Lung (tissue), 11 donors: ENCODE measurements at regions not wholly inside any gene's neighbourhood (a gene's known extent, or its start where the extent isn't known, plus 50 kb on each side); places are given as distances from the start of the nearest gene placed in this dataset.
"Not testable (repeated sequence)": the region's sequence is repeated elsewhere in the genome, so short reads cannot be mapped to it uniquely, and the experiment has no call there.

Experiments used
- ATAC-seq: fragments of 200-7000 bp; cut with Tn5 transposase; one replicate; pipeline ENCODE4 v1.9.1; 2020; ENCODE audit warnings: moderate number of reproducible peaks; ENCODE audit not compliant: insufficient read depth, low FRiP score
- DNase-seq, 3 donors: peaks; one replicate each; pipeline ENCODE4 v3.0.0-alpha.2; 2013 to 2017
- H3K27ac ChIP-seq, 2 donors: one replicate each; pipeline ENCODE4 v1.5.1; 2013; ENCODE audit warnings: mild to moderate bottlenecking in 2 of 2, moderate library complexity in 2 of 2, control low read depth in 1 of 2, inconsistent platforms in 1 of 2, low read depth in 1 of 2, low read length in 1 of 2
- H3K27me3 ChIP-seq, 3 donors: one replicate each; pipeline ENCODE4 v1.5.1; 2013; ENCODE audit warnings: low read length in 2 of 3; ENCODE audit not compliant: control insufficient read depth in 3 of 3, insufficient read depth in 3 of 3
- H3K36me3 ChIP-seq, 4 donors: one replicate each; pipeline ENCODE4 v1.5.1; 2013; ENCODE audit warnings: low read length in 4 of 4, mild to moderate bottlenecking in 1 of 4, moderate library complexity in 1 of 4; ENCODE audit not compliant: control insufficient read depth in 4 of 4, insufficient read depth in 4 of 4
- H3K4me1 ChIP-seq, 5 donors: one replicate each; pipeline ENCODE4 v1.5.1; 2013; ENCODE audit warnings: low read length in 5 of 5, mild to moderate bottlenecking in 2 of 5, moderate library complexity in 1 of 5; ENCODE audit not compliant: control insufficient read depth in 5 of 5, insufficient read depth in 5 of 5
- H3K4me3 ChIP-seq: one replicate; pipeline ENCODE4 v1.5.1; 2013; ENCODE audit warnings: mild to moderate bottlenecking, control low read depth, moderate library complexity
- H3K9ac ChIP-seq, 2 donors: one replicate each; pipeline ENCODE4 v1.5.1; 2013; ENCODE audit warnings: low read length in 2 of 2, control low read depth in 1 of 2; ENCODE audit not compliant: insufficient read depth in 1 of 2
- H3K9me3 ChIP-seq, 4 donors: one replicate each; pipeline ENCODE4 v1.5.1; 2013; ENCODE audit warnings: low read length in 3 of 4, mild to moderate bottlenecking in 1 of 4, moderate library complexity in 1 of 4; ENCODE audit not compliant: control insufficient read depth in 4 of 4, insufficient read depth in 3 of 4
- CTCF ChIP-seq: IDR thresholded peaks from 2 replicates; pipeline ENCODE4 v1.5.1; 2012; ENCODE audit warnings: mild to moderate bottlenecking; ENCODE audit errors: control extremely low read depth, extremely low read depth
- WGBS, 2 donors: extraction: QIAGEN DNeasy Blood & Tissue Kit; methylation state at CpG; one replicate each; pipeline ENCODE4 v1.1.7; 2013; 5-methylcytosine and 5-hydroxymethylcytosine counted together
- donor health status: control.
- donor health status: control.
- donor health status: Bipolar disorder and iron deficiency.
- donor health status: healthy.
- donor health status: DM: yes; HTN: yes; CAD: no.

- DNase-seq: no peak
- Histone ChIP-seq H3K27me3 (peaks cover 0 to 2% (median 0%) of the 10 kb centered on the region in 3 donors), H3K4me3 (no peak overlapping the region), H3K36me3 (no peaks in the 10 kb centered on the region), H3K4me1 (peaks cover 0 to 7% (median 0%) of the 10 kb centered on the region in 5 donors), H3K27ac (no peak overlapping the region), H3K9me3 (peaks cover 0 to 1% (median 0%) of the 10 kb centered on the region in 4 donors), H3K9ac (no peak overlapping the region)
- WGBS, 2 donors: 93 to 94% methylated on average over 3 of the region's 3 CpGs
- no peak for ATAC-seq
- TF ChIP-seq CTCF: no peak
These were observed 79.4 kb upstream of the TLE4 start for GRCh38 chr9:79492092-79493009.

- not testable (repeated sequence) for H3K4me3 ChIP-seq, H3K27me3 ChIP-seq, DNase-seq, H3K36me3 ChIP-seq, H3K4me1 ChIP-seq, H3K9me3 ChIP-seq, H3K27ac ChIP-seq, H3K9ac ChIP-seq, ATAC-seq
- 94 to 97% methylated on average over 24 to 25 of the region's 25 CpGs for WGBS, 2 donors
These were observed 71.4 kb upstream of the TLE4 start for GRCh38 chr9:79500196-79500864.

- TF ChIP-seq CTCF: no peak
- Histone ChIP-seq H3K4me3 (no peak overlapping the region), H3K9ac (no peak overlapping the region), H3K27ac (no peak overlapping the region), H3K4me1 (no peaks in the 10 kb centered on the region), H3K36me3 (no peaks in the 10 kb centered on the region), H3K9me3 (no peaks in the 10 kb centered on the region), H3K27me3 (no peaks in the 10 kb centered on the region)
- no peak for DNase-seq
- WGBS, 2 donors: 69 to 82% methylated on average over 2 of the region's 2 CpGs
- no peak for ATAC-seq
These were observed 70.2 kb upstream of the TLE4 start for GRCh38 chr9:79501546-79501945.

GRCh38 chr9:79507801-79508200, 64.0 kb upstream of the TLE4 start:
- Histone ChIP-seq H3K9me3 (no peaks in the 10 kb centered on the region), H3K27me3 (no peaks in the 10 kb centered on the region), H3K4me1 (no peaks in the 10 kb centered on the region), H3K9ac (no peak overlapping the region), H3K27ac (no peak overlapping the region), H3K4me3 (no peak overlapping the region), H3K36me3 (no peaks in the 10 kb centered on the region)
- DNase-seq: no peak
- no peak for ATAC-seq
- no peak for TF ChIP-seq CTCF
- 88 to 89% methylated on average over 4 of the region's 4 CpGs for WGBS, 2 donors
